ENCODE measurements at regions not wholly inside any gene's neighbourhood (a gene's known extent, or its start where the extent isn't known, plus 50 kb on each side); places are given as distances from the start of the nearest gene placed in this dataset.

DNA sequence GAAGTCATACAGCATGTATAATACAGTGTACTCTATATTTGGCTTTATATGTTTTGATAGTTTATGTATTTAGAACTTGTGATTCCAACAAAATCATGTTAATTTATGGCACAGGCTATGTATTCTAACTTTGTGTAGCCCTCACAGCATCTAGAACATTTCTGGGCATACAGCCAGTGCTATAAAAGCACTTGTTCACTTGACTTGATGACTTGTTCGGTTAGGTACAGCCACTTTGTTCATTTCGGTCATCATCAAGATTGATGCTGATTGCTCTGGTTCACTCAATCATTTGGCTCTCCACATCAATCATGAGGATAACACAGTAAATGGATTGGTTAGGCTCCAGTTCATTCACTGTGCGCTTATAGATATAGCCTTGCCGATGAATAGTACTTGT, 97.6 kb upstream of the IRS4 start:
- H3K4me1 Mint-ChIP-seq, result no peaks in the 10 kb centered on the region
- no peaks in the 10 kb centered on the region for H3K9me3 Mint-ChIP-seq
- TF ChIP-seq CTCF (IDR thresholded peaks at IDR 0.05; ENCODE audit: unreplicated experiment), result no peak

GRCh38 chrX:108811891-108812290, 75.5 kb upstream of the IRS4 start:
- Mint-ChIP-seq H3K27ac (no peak overlapping the region), H3K4me1 (no peaks in the 10 kb centered on the region), H3K9me3 (peaks cover 25% of the 10 kb centered on the region), H3K36me3 (no peaks in the 10 kb centered on the region), H3K27me3 (ENCODE audit: low read depth) (no peaks in the 10 kb centered on the region), H3K4me3 (no peak overlapping the region)
- peak; percentile 22 for TF ChIP-seq CTCF (IDR thresholded peaks at IDR 0.05; ENCODE audit: unreplicated experiment)
- DNase-seq (ENCODE audit: low spot score in 2 of 2, unreplicated experiment in 2 of 2), result no peak

More for the DNA sequence above, 97.6 kb upstream of the IRS4 start:
- no peaks in the 10 kb centered on the region for H3K27me3 Mint-ChIP-seq (ENCODE audit: low read depth)
- no peak overlapping the region for H3K4me3 Mint-ChIP-seq
- H3K27ac Mint-ChIP-seq, result no peak overlapping the region
- no peaks in the 10 kb centered on the region for H3K36me3 Mint-ChIP-seq
- no peak for DNase-seq (ENCODE audit: low spot score in 2 of 2, unreplicated experiment in 2 of 2)

- no peaks in the 10 kb centered on the region for H3K36me3 Mint-ChIP-seq
- no peak for DNase-seq (ENCODE audit: low spot score in 2 of 2, unreplicated experiment in 2 of 2)
- H3K4me1 Mint-ChIP-seq, result no peaks in the 10 kb centered on the region
- no peaks in the 10 kb centered on the region for H3K27me3 Mint-ChIP-seq (ENCODE audit: low read depth)
- TF ChIP-seq CTCF (IDR thresholded peaks at IDR 0.05; ENCODE audit: unreplicated experiment), result no peak
- no peak overlapping the region for H3K4me3 Mint-ChIP-seq
- no peak overlapping the region for H3K27ac Mint-ChIP-seq
- peaks cover 23% of the 10 kb centered on the region for H3K9me3 Mint-ChIP-seq
Observed at GRCh38 chrX:108795240-108795639, 58.9 kb upstream of the IRS4 start.

Small RNA genes lying in the stretch of these regions (microRNA-seq; reads per million reads assigned to microRNA genes)
- 1.8 reads per million for gene MIR6087

Data from mesothelial cell of epicardium (in vitro differentiated cells).